ENCODE measurements at regions not wholly inside any gene's neighbourhood (a gene's known extent, or its start where the extent isn't known, plus 50 kb on each side); places are given as distances from the start of the nearest gene placed in this dataset.

GRCh38 chr5:174165406-174165805 is 119.9 kb downstream of the NSG2 start:
- no peak for TF ChIP-seq CTCF (IDR thresholded peaks at IDR 0.05; ENCODE audit: extremely low read depth in 1 of 2, insufficient read depth in 1 of 2, low read depth in 1 of 2, low read length in 2 of 2)
- no peak for TF ChIP-seq POLR2A (IDR thresholded peaks at IDR 0.05; ENCODE audit: low read depth, low read length)
- no peak for TF ChIP-seq POLR2AphosphoS5 (IDR thresholded peaks at IDR 0.05; ENCODE audit: insufficient read depth, low read depth, low read length)
- no peak for TF ChIP-seq GATA2 (IDR thresholded peaks at IDR 0.05; ENCODE audit: insufficient read depth, insufficient read length, low read depth, low read length)
- TF ChIP-seq MAX (IDR thresholded peaks at IDR 0.05; ENCODE audit: insufficient read depth, insufficient read length), result no peak
- TF ChIP-seq FOS (IDR thresholded peaks at IDR 0.05; ENCODE audit: borderline replicate concordance, insufficient read depth, low read length), result no peak
- TF ChIP-seq EZH2 (IDR thresholded peaks at IDR 0.05; ENCODE audit: borderline replicate concordance, low read depth, low read length, severe bottlenecking), result no peak
- no peak for TF ChIP-seq JUN (IDR thresholded peaks at IDR 0.05; ENCODE audit: borderline replicate concordance, insufficient read depth, insufficient read length, low read depth)
- no peak for TF ChIP-seq MYC (IDR thresholded peaks at IDR 0.05; ENCODE audit: low read depth, low read length)
- H3K9me3 ChIP-seq (replicated peaks; ENCODE audit: control insufficient read depth, insufficient read depth, low read length), result no peaks in the 10 kb centered on the region

More at GRCh38 chr5:174165406-174165805, 119.9 kb downstream of the NSG2 start:
- ChIA-PET CTCF (no interaction called here), POLR2A (no interaction called here)
- Histone ChIP-seq H3K79me2 (ENCODE audit: control insufficient read depth, insufficient read depth, low read length) (no peaks in the 10 kb centered on the region), H4K20me1 (replicated peaks; ENCODE audit: control insufficient read depth, extremely low read depth, insufficient read depth, low read length) (no peaks in the 10 kb centered on the region), H3K36me3 (ENCODE audit: control insufficient read depth in 2 of 2, extremely low read depth in 1 of 2, insufficient read depth in 2 of 2, low read length in 2 of 2) (no peaks in the 10 kb centered on the region), H3K4me2 (ENCODE audit: insufficient read depth, low read length) (no peak overlapping the region), H3K9ac (replicated peaks; ENCODE audit: extremely low read depth, insufficient read depth, low read length) (no peak overlapping the region), H3K4me1 (ENCODE audit: control insufficient read depth, extremely low read depth, insufficient read depth, low read length) (no peaks in the 10 kb centered on the region), H2AFZ (ENCODE audit: low read depth, low read length) (no peak overlapping the region), H3K4me3 (replicated peaks in 1 of 3; ENCODE audit: insufficient read depth in 1 of 3, low read depth in 1 of 3, low read length in 3 of 3) (no peak overlapping the region), H3K9me1 (replicated peaks; ENCODE audit: control insufficient read depth, extremely low read depth, insufficient read depth, low read length) (no peaks in the 10 kb centered on the region), H3K27ac (ENCODE audit: insufficient read depth, low read depth, low read length) (no peak overlapping the region), H3K27me3 (ENCODE audit: control insufficient read depth in 2 of 2, insufficient read depth in 2 of 2, low read length in 2 of 2) (no peaks in the 10 kb centered on the region)
- intact Hi-C loops (cut with micrococcal nuclease) (no loop called here), dilution Hi-C loops (cut with MboI; ENCODE audit: extremely low pct_ligation_motif_present, low sequenced_read_pairs) (no loop called here)
- no TSS peak for BruUV-seq (replicated peaks)
- no peak for DNase-seq (ENCODE audit: low read depth, low spot score)
- FAIRE-seq, result no peak
